ENCODE measurements at regions not wholly inside any gene's neighbourhood (a gene's known extent, or its start where the extent isn't known, plus 50 kb on each side); places are given as distances from the start of the nearest gene placed in this dataset.

DNA sequence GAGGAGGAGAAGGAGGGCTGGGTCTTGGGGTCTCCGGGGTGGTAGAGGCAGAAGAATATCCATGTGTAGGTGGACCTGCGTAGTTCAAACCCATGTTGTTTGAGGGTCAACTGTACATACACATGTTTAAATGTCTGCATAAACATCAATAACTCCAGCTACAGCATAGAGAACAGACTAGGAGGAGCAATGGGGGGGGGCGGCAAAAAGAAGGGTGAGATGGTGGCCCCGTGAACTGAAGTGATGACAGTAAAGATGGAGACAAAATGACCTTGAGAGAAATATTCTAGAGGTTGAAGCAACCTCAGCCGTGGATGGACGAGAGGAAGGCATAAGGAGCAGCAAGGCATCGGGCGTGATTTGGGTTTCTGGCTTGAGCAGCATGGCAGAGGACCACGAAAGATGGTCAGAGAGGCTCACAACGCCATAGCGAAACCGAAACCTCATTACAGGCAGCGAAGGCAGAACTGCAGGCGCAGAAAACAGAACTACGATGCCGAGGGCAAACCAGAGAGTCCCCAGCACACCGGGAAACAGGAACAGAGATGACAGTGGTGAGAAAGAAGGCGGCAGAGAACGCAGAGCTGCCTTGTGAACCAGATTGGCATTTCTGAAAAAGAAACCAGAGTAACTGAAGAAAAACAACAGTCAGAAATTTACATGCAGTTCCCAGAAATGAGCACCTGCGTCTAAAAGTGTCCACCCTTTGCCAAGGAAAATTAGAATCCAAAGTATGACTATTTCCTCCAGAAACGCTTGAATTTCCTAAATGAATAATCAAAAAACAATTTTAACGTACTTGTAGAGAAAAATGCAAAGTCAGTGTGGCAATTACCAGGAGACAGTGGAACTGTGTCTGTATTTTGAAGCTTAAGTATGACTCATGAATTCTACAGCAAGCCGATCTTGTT lies 50.3 kb upstream of the ENPP6 start:
- 93% methylated on average over 23 of the region's 23 CpGs; no CpG with 5 or more reads in 1 of the 2 experiments for WGBS, 2 experiments (ENCODE audit: extremely low coverage in 1 of 2, insufficient coverage in 1 of 2, insufficient read length in 1 of 2, insufficient replicate concordance in 2 of 2, low coverage in 1 of 2, low lambda C conversion rate in 2 of 2, missing lambda C conversion rate in 1 of 2)
- Histone ChIP-seq H3K79me2 (ENCODE audit: control insufficient read depth in 1 of 2, insufficient read depth in 2 of 2, low read length in 2 of 2) (no peaks in the 10 kb centered on the region), H3K56ac (replicated peaks; ENCODE audit: insufficient read length, low read depth, low read length) (no peak overlapping the region), H2BK15ac (ENCODE audit: low read length) (no peak overlapping the region), H3K4ac (replicated peaks; ENCODE audit: insufficient read length, low read depth, low read length) (no peak overlapping the region), H3K9ac (replicated peaks in 1 of 4; ENCODE audit: extremely low read depth in 1 of 4, low read depth in 3 of 4, low read length in 3 of 4) (no peak overlapping the region), H3K18ac (ENCODE audit: extremely low read depth, low read length) (no peak overlapping the region; the same call in 1 of the 2 replicates), H3K4me3 (ENCODE audit: extremely low read depth in 1 of 4, insufficient read depth in 2 of 4, low read depth in 3 of 4, low read length in 4 of 4) (no peak overlapping the region), H3K4me2 (ENCODE audit: insufficient read depth in 1 of 2, low read depth in 2 of 2, low read length in 2 of 2) (no peak overlapping the region), H3K36me3 (ENCODE audit: control insufficient read depth in 2 of 4, insufficient read depth in 4 of 4, low read length in 3 of 4) (no peaks in the 10 kb centered on the region), H2AFZ (ENCODE audit: low read length) (0 out of 2 replicates have a peak overlapping the region, but pooled peaks have one; percentile 19), H2BK5ac (ENCODE audit: low read depth, low read length) (no peak overlapping the region), H2BK12ac (ENCODE audit: low read depth, low read length) (no peak overlapping the region), H4K8ac (ENCODE audit: extremely low read depth, insufficient read depth, low read length) (no peak overlapping the region), H3K14ac (ENCODE audit: insufficient read length) (no peak overlapping the region), H2AK5ac (ENCODE audit: low read depth, low read length) (no peak overlapping the region), H4K5ac (ENCODE audit: insufficient read length, low read depth, low read length) (peak overlapping the region; percentile 0), H4K91ac (replicated peaks; ENCODE audit: insufficient read length, low read length) (peak overlapping the region; percentile 29), H3K23me2 (ENCODE audit: low read depth, low read length) (peaks cover 3% of the 10 kb centered on the region; the same call in 1 of the 2 replicates), H3K27me3 (replicated peaks in 1 of 4; ENCODE audit: control insufficient read depth in 3 of 4, extremely low read depth in 1 of 4, insufficient read depth in 3 of 4, low read length in 3 of 4) (no peaks in the 10 kb centered on the region), H3K9me3 (ENCODE audit: insufficient read depth in 2 of 2, low read depth in 1 of 2, low read length in 1 of 2) (no peaks in the 10 kb centered on the region), H3K27ac (ENCODE audit: low read depth, low read length) (no peak overlapping the region), H3K79me1 (ENCODE audit: low read depth, low read length) (no peaks in the 10 kb centered on the region), H3K4me1 (replicated peaks in 1 of 4; ENCODE audit: control insufficient read depth in 3 of 4, insufficient read depth in 4 of 4, low read length in 3 of 4) (peaks cover 0 to 5% (median 0%) of the 10 kb centered on the region in 4 experiments; a peak in 4 of 7 replicates), H2BK20ac (ENCODE audit: low read length) (peak overlapping the region; percentile 80; the same call in 1 of the 2 replicates), H4K20me1 (replicated peaks in 1 of 2; ENCODE audit: control insufficient read depth in 1 of 2, insufficient read depth in 2 of 2, low read length in 2 of 2) (no peaks in the 10 kb centered on the region), H2BK120ac (replicated peaks; ENCODE audit: low read depth, low read length) (no peak overlapping the region), H3K23ac (ENCODE audit: insufficient read length) (no peak overlapping the region)
- ChIA-PET CTCF (ENCODE audit: partially characterized antibody) (interaction anchor here (0.6 to 2.6 kb wide), 8 partner anchors 10 to 878 kb away, joined by 3 to 8 read pairs (median 4); no protein-coding TSS in a partner anchor), POLR2A (ENCODE audit: partially characterized antibody) (interaction anchor here (1.6 kb wide), 1 partner anchor 11 kb away, joined by 3 read pairs; no protein-coding TSS in a partner anchor)
- DNase-seq (ENCODE audit: low read depth in 1 of 2, low spot score in 2 of 2) (no peak), FAIRE-seq (no peak)
- no peak for TF ChIP-seq BRCA1 (IDR thresholded peaks at IDR 0.05; ENCODE audit: low read depth, low read length)
- TF ChIP-seq SAP30 (IDR thresholded peaks at IDR 0.05; ENCODE audit: insufficient read depth, insufficient replicate concordance, low read length), result no peak
- peak; percentile 41; the same call in 1 of the 2 replicates for TF ChIP-seq BACH1 (IDR thresholded peaks at IDR 0.05; ENCODE audit: low read length)
- no peak for TF ChIP-seq JUND (IDR thresholded peaks at IDR 0.05; ENCODE audit: low read length)
- no peak for TF ChIP-seq EP300 (IDR thresholded peaks at IDR 0.05; ENCODE audit: borderline replicate concordance in 1 of 2, low read depth in 2 of 2, low read length in 2 of 2)
